Erythroblast (primary cell): ENCODE measurements at regions not wholly inside any gene's neighbourhood (a gene's known extent, or its start where the extent isn't known, plus 50 kb on each side); places are given as distances from the start of the nearest gene placed in this dataset.

Experiments
- GATA1 ChIP-seq: IDR thresholded peaks from 2 replicates; pipeline ENCODE4 v1.6.1; 2011; ENCODE audit warnings: low read depth, mild to moderate bottlenecking, control low read depth, low read length, moderate library complexity
- POLR2A ChIP-seq: IDR thresholded peaks from 2 replicates; pipeline ENCODE4 v1.6.1; 2011; ENCODE audit warnings: mild to moderate bottlenecking, low read length

DNA sequence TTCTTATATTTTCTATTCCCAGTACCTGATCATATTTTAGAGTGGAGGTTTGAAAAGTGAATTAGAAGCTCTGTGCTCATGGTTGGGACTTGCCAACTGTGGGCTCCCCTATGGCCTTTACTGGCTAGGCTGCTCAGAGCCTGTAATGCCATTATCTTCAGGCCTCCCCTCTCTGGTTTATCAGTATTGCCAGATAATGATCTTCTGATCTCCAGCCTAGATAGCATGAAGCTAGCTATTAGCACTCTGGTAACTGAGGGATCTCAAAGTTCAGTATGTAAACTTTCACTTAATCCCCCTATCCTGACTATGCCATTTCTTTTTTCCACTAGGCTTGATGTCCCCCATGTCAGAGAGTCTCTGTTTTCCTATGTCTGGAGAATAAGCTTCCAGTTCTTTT is 393.7 kb upstream of the CITED2 start:
- TF ChIP-seq POLR2A (no peak), GATA1 (no peak)
